Cardiac muscle cell (in vitro differentiated cells and primary cell): ENCODE measurements at regions not wholly inside any gene's neighbourhood (a gene's known extent, or its start where the extent isn't known, plus 50 kb on each side); places are given as distances from the start of the nearest gene placed in this dataset.
"Not testable (repeated sequence)": the region's sequence is repeated elsewhere in the genome, so short reads cannot be mapped to it uniquely, and the experiment has no call there.

Experiments
- DNase-seq, 2 donors: peaks; one replicate each; pipeline versions ENCODE4 v3.0.0 to v3.0.0-alpha.2; 2010 to 2017; ENCODE audit warnings: low read depth in 1 of 2, low spot score in 1 of 2
- H3K27ac ChIP-seq: fragments of 200-600 bp; sonication (generic); 2 replicates; pipeline ENCODE4 v1.5.1; 2016
- H3K27me3 ChIP-seq: fragments of 200-600 bp; sonication (generic); 2 replicates; pipeline ENCODE4 v1.6.0; 2016; ENCODE audit warnings: control low read depth
- H3K36me3 ChIP-seq: fragments of 200-600 bp; sonication (generic); 2 replicates; pipeline ENCODE4 v1.5.1; 2016; ENCODE audit warnings: control low read depth
- H3K4me1 ChIP-seq: fragments of 200-600 bp; sonication (generic); 2 replicates; pipeline ENCODE4 v1.8.1; 2017; ENCODE audit warnings: low read depth, mild to moderate bottlenecking, mixed run types
- H3K4me3 ChIP-seq: fragments of 200-600 bp; sonication (generic); 2 replicates; pipeline ENCODE4 v1.5.1; 2016; ENCODE audit warnings: mild to moderate bottlenecking
- H3K9me3 ChIP-seq: fragments of 200-600 bp; sonication (generic); 2 replicates; pipeline ENCODE4 v1.5.1; 2017; ENCODE audit warnings: low read depth, mild to moderate bottlenecking, control low read depth
- TF ChIP-seq, protein P1 (sequence below): IDR thresholded peaks from 2 replicates; pipeline ENCODE4 v1.5.1; 2012; ENCODE audit warnings: low read depth, mild to moderate bottlenecking, low read length

DNA sequence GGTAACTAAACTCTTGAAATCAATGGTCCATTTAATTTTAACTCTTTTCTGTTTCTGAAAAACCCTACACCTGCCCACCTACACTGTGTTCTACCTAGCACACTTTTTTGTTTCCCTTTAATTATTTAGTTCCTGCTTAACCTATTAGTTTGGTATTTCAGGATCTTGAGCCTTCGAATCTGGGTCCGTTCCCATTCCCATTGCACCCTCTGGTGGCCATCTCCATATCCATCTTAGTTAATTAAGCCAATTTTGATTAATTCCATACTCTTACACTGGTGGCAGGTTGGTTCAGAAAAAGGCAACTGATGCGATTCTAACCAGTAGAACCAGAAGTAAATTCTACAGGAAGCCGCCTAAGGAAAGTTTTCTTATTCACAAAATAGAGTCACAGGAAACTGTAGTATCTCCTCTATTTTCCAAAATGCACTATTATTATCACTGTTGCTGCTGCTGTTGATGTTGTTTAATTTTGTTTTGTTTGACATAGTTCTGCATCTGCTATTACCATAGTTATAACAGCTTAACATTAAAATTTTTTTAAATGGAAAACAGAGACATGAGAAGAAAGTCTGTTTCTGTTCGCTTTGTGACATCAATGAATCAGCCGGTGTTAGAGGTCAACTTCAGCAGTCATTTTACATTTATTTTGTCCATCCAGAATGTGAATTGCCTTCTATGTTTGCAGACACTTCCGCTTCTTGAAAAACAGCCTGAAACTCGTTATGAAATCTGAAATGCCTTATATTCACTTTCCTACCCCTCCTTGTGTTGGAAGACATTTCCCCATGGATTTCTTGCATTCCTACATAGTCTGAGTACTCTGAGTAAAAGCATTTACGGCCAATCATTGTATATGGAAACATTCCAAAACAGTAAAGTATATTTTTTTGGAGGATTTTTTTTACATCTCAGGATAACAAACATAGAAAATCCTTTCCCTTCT, 115.5 kb upstream of the NCAM2 start:
- H3K36me3 ChIP-seq, result no peaks in the 10 kb centered on the region
- H3K4me3 ChIP-seq, result no peak overlapping the region
- H3K4me1 ChIP-seq, result no peaks in the 10 kb centered on the region
- H3K27ac ChIP-seq, result no peak overlapping the region
- H3K27me3 ChIP-seq, result no peaks in the 10 kb centered on the region
- H3K9me3 ChIP-seq, result no peaks in the 10 kb centered on the region
- DNase-seq, result peak; percentile 34 to 66
- TF ChIP-seq, protein P1, sequence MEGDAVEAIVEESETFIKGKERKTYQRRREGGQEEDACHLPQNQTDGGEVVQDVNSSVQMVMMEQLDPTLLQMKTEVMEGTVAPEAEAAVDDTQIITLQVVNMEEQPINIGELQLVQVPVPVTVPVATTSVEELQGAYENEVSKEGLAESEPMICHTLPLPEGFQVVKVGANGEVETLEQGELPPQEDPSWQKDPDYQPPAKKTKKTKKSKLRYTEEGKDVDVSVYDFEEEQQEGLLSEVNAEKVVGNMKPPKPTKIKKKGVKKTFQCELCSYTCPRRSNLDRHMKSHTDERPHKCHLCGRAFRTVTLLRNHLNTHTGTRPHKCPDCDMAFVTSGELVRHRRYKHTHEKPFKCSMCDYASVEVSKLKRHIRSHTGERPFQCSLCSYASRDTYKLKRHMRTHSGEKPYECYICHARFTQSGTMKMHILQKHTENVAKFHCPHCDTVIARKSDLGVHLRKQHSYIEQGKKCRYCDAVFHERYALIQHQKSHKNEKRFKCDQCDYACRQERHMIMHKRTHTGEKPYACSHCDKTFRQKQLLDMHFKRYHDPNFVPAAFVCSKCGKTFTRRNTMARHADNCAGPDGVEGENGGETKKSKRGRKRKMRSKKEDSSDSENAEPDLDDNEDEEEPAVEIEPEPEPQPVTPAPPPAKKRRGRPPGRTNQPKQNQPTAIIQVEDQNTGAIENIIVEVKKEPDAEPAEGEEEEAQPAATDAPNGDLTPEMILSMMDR, result peak; percentile 47

GRCh38 chr21:20883408-20883800, 114.8 kb upstream of the NCAM2 start:
- DNase-seq, result no peak
- Histone ChIP-seq H3K36me3 (no peaks in the 10 kb centered on the region), H3K9me3 (no peaks in the 10 kb centered on the region), H3K27ac (no peak overlapping the region), H3K27me3 (no peaks in the 10 kb centered on the region), H3K4me1 (no peaks in the 10 kb centered on the region), H3K4me3 (no peak overlapping the region)
- TF ChIP-seq, protein P1, result no peak

- Histone ChIP-seq H3K4me1 (no peaks in the 10 kb centered on the region), H3K4me3 (no peak overlapping the region), H3K36me3 (no peaks in the 10 kb centered on the region), H3K9me3 (no peaks in the 10 kb centered on the region), H3K27ac (no peak overlapping the region), H3K27me3 (no peaks in the 10 kb centered on the region)
- TF ChIP-seq, protein P1, result no peak
- DNase-seq, result no peak
Measured at GRCh38 chr21:20902511-20902910, 95.7 kb upstream of the NCAM2 start.

GRCh38 chr21:20902998-20903397, 95.2 kb upstream of the NCAM2 start:
- Histone ChIP-seq H3K27ac (no peak overlapping the region), H3K9me3 (no peaks in the 10 kb centered on the region), H3K27me3 (no peaks in the 10 kb centered on the region), H3K4me3 (no peak overlapping the region), H3K36me3 (no peaks in the 10 kb centered on the region), H3K4me1 (no peaks in the 10 kb centered on the region)
- no peak for DNase-seq
- TF ChIP-seq, protein P1, result no peak

GRCh38 chr21:20927555-20927954, 70.7 kb upstream of the NCAM2 start:
- not testable (repeated sequence) for H3K36me3 ChIP-seq, H3K4me3 ChIP-seq, H3K27ac ChIP-seq, H3K4me1 ChIP-seq, DNase-seq, H3K9me3 ChIP-seq, H3K27me3 ChIP-seq

GRCh38 chr21:20942523-20942922, 55.7 kb upstream of the NCAM2 start:
- Histone ChIP-seq H3K9me3 (no peaks in the 10 kb centered on the region), H3K27ac (no peak overlapping the region), H3K4me3 (no peak overlapping the region), H3K4me1 (no peaks in the 10 kb centered on the region), H3K27me3 (no peaks in the 10 kb centered on the region), H3K36me3 (no peaks in the 10 kb centered on the region)
- no peak for DNase-seq
- TF ChIP-seq, protein P1, result no peak
